Activated CD4-positive, alpha-beta T cell treated with anti-CD3 and anti-CD28 coated beads, Interleukin-2, Interleukin-4, amounts not matched to agents 100 ng/mL and 50 ng/mL, durations not matched to agents 16 hours and 8 hours (primary cell): ENCODE measurements at regions not wholly inside any gene's neighbourhood (a gene's known extent, or its start where the extent isn't known, plus 50 kb on each side); places are given as distances from the start of the nearest gene placed in this dataset.

Experiments used
- DNase-seq: peaks from one replicate; pipeline ENCODE4 v3.0.0-alpha.2; 2020; ENCODE audit warnings: low spot score

GRCh38 chr2:106709229-106709628 is 176.7 kb downstream of the ST6GAL2 start:
- DNase-seq = no peak

GRCh38 chr2:106719222-106719621 is 166.7 kb downstream of the ST6GAL2 start:
- no peak for DNase-seq

GRCh38 chr2:106720026-106720425 is 165.9 kb downstream of the ST6GAL2 start:
- no peak for DNase-seq

GRCh38 chr2:106724301-106724794 is 161.6 kb downstream of the ST6GAL2 start:
- no peak for DNase-seq

DNA sequence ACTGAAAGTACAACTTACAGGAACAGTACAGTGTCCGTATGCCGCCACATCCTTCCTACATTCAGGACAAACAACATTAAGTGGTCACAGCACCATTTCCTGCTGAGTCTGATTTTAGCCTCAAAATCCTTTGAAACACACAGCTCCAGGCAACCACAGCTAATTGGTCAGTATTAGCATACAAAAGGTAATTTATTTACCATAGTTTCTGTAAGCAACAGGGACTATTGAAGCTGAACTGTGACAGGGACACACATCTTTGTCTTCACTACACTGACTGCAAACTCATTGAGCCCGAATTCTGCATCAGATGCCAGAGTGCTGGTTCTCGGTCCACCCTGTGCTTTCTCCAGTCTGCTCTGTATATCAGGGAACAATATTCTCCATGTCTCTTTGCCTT is 151.8 kb downstream of the ST6GAL2 start:
- DNase-seq = no peak

DNA sequence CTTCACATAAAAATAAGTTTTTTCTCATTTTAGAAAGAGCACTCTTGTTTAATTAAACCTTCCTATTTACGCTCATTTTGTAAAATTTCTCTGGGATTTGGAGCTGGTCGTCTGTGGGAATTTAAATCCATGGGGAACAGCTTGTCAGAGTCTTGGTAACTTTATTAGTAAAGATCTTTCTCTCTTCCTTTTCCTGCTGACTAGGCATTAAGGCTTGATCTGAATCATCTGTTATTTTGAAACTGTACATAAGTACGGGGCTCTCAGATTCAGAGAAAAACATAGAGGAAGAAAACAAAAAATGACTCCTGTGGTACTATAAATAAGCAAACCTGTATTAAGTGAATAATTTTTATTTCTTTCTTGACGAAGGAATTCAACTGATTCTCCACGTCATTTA is 150.2 kb downstream of the ST6GAL2 start:
- no peak for DNase-seq

DNA sequence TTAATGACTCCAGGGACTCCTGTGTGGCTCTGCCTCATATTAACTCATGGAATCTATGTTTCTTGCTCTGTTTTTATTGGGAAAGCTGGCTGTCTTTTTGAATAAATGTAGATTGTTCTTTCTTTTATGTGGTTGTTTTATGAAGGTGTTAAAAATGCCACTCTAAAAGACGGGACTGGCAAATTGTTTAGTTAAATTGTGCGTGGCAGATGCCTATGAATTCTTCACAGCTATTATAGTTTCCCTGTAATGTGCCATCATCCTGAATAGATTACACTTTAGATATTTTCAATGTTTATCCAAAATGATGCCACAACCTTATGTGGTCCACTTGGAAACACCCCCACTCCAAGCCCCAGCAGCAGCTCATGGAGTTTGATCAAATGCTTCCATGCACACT is 149.7 kb downstream of the ST6GAL2 start:
- no peak for DNase-seq

DNA sequence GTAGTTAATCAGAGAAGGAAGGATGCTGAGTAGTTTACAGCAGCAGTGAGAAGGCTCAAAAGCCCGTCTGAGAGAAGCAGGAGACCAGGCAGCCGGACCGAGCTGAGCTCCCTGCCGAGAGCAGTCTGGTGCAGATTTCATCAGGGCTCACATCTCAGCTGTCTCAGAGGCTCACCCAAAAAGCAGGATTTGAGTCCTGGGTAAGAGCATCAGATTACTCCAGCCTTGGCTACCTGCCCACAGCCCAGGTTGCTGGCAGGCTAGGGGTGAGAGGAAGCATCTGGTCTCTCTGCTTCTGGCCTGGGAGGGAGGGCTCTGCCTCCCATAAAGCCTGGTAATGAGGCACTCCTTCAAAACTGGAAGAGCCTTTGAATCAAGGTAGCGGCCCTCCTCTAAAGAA is 140.5 kb downstream of the ST6GAL2 start:
- no peak for DNase-seq

DNA sequence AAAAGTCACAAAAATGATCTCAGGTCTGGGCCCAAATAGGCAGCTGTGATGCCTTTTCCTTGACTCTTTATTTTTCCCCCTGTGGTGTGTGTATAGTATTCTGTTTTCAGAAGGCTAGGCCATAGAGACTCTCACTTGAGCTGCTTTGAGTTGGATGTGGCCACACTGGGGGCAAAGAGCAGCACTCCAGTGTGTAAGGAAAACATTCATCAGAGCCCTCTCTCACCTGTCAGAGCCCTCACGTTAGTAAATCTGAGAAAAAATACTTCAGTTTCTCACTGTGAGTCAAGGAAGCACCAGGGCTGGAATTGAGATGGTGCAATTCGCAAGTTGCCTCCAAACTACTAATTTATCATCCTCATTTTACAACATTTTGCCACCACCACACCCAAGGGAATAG is 136.1 kb downstream of the ST6GAL2 start:
- no peak for DNase-seq
